HG03460 (cell line): ENCODE measurements at regions not wholly inside any gene's neighbourhood (a gene's known extent, or its start where the extent isn't known, plus 50 kb on each side); places are given as distances from the start of the nearest gene placed in this dataset.

Experiments used
- ATAC-seq: cut with Tn5 transposase; IDR thresholded peaks from one replicate; pipeline ENCODE4 v1.9.1; 2021; ENCODE audit not compliant: unreplicated experiment

DNA sequence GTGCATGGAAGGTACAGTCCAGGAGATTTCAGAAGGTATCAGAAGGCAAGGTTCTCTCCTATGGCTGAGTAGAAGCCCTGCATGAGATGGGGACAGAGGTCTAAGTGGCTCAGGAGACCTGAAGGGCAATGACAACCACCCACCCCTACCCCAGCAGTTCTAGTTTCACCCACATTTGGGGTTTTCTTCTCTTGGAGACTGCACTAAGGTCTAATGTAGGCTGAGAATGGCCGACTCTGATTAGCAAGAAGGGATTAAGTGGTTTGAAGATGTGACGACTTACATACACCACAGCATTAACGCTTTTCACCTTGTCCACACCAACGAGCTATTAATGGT, 71.7 kb upstream of the SOX5 start:
- no peak for ATAC-seq

DNA sequence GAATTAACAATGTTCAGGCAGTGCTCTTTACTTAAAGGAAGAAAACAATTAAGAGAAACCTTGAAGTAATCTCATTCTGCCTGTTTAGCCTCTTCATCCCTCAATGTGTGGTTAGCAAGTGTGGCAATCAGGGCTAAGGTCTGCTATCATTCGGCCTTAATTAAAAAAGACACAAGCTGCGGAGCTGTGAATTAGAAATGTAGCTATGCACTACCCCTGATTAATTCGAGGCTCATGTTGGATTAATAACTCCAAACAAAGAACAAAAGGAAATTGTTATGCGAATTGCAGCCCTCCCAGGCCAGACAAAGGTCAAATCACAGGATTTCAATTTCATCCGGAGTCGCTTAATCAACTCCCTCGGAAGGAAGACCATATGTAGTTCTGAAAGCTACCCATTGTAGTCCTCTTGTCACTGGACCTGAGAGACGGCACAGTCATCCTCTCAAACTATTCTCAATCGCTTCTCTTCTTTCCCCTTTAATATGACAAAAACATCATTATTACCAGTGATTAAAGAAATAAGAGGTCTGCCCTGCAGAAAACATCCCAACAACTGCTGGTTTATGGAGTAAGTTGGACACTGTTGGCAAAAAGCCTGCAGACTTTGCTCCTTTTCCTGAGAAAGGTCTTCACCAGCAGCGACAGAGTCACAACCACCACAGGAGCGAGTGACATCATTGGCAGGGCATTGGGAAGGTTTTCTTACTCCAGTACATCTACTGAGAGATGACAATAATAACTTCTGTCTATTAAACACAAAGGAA, 71.1 kb upstream of the SOX5 start:
- ATAC-seq, result no peak

- ATAC-seq, result no peak
These were observed 66.3 kb upstream of the SOX5 start for GRCh38 chr12:24015833-24016160.

DNA sequence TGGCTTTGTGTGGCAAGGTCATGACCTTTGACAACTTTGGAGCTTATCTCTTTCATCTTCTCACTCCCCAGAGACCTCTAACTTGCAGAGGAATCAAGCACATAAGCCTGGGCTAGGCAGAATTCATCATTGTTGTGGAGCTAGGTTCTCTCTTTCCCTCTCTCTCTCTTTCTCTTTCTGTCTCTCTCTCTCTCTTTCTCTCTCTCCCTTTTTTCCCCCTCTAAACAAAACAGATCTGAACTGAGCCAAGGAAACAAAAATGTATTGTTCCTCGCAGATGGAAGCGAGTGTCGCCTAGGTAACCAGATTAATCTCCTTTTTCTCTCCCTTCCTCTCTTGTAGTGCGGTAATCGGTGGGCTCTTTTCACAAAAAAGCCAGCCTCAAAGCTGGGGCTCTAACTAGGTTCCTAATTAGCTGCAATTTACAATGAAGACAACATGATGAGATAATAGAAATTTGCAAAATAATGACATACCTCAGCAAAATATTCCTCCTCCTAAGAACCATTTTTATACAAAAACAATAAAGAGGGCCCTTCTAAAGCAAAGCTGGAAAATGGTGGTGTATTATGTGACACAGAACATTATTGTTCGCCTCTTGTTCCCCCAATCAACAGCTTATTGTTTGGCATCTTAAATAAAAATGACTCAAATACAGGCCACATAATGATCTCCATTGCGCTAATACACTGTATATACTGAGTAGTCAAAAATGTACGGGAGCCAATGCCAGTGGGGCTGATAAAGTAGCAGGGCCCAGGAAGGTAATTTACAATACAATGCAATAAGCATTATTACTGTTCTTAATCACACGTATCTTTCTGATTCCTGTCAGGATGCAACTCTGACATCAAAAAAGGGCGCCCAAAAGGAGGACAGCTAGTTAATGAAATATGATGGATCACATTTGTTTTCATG, 65.7 kb upstream of the SOX5 start:
- ATAC-seq, result no peak

DNA sequence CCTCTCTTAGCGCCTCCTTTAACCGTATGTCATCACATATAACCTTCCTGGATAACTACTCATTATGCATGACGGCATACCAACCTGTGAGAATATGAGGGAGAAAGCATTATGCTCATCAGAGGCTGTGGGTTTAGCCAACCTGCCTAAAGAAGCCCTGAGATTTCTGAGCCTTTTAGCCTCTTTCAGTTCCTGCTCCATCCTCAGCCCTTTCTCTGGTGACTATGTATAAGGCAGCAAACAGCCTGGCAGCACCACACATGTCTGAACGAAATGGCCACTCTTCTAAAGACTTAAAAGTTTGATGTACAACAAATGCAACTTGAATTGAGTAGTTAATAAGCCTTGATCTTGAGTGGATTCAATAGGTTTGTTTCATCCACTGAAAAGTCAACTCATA, 64.8 kb upstream of the SOX5 start:
- no peak for ATAC-seq

- no peak for ATAC-seq
These were observed 63.1 kb upstream of the SOX5 start for GRCh38 chr12:24012528-24012927.

- ATAC-seq, result no peak
These were observed 62.5 kb upstream of the SOX5 start for GRCh38 chr12:24011927-24012507.

GRCh38 chr12:24008166-24008565, 58.7 kb upstream of the SOX5 start:
- ATAC-seq, result no peak
